ENCODE measurements at regions not wholly inside any gene's neighbourhood (a gene's known extent, or its start where the extent isn't known, plus 50 kb on each side); places are given as distances from the start of the nearest gene placed in this dataset.

- TF ChIP-seq, protein P1, sequence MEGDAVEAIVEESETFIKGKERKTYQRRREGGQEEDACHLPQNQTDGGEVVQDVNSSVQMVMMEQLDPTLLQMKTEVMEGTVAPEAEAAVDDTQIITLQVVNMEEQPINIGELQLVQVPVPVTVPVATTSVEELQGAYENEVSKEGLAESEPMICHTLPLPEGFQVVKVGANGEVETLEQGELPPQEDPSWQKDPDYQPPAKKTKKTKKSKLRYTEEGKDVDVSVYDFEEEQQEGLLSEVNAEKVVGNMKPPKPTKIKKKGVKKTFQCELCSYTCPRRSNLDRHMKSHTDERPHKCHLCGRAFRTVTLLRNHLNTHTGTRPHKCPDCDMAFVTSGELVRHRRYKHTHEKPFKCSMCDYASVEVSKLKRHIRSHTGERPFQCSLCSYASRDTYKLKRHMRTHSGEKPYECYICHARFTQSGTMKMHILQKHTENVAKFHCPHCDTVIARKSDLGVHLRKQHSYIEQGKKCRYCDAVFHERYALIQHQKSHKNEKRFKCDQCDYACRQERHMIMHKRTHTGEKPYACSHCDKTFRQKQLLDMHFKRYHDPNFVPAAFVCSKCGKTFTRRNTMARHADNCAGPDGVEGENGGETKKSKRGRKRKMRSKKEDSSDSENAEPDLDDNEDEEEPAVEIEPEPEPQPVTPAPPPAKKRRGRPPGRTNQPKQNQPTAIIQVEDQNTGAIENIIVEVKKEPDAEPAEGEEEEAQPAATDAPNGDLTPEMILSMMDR (IDR thresholded peaks at IDR 0.05): no peak
- TF ChIP-seq POLR2A (IDR thresholded peaks at IDR 0.05) (no peak), POLR2AphosphoS5 (IDR thresholded peaks at IDR 0.05) (no peak)
Observed at GRCh38 chr1:229845410-229846138, 219.5 kb downstream of the URB2 start.
